Endodermal cell (in vitro differentiated cells): ENCODE measurements at regions not wholly inside any gene's neighbourhood (a gene's known extent, or its start where the extent isn't known, plus 50 kb on each side); places are given as distances from the start of the nearest gene placed in this dataset.

Experiments used
- DNase-seq: peaks from one replicate; pipeline ENCODE4 v3.0.0-alpha.2; 2017
- H3K27ac ChIP-seq: 2 replicates; pipeline ENCODE4 v1.5.1; 2013; ENCODE audit warnings: mild to moderate bottlenecking, low read depth, low read length, moderate library complexity
- H3K27me3 ChIP-seq: 2 replicates; pipeline ENCODE4 v1.6.1; 2013; ENCODE audit warnings: mild to moderate bottlenecking, low read length, moderate library complexity; ENCODE audit not compliant: insufficient read depth, control insufficient read depth, poor library complexity, severe bottlenecking
- H3K36me3 ChIP-seq: 2 replicates; pipeline ENCODE4 v1.7.0; 2013; ENCODE audit warnings: mild to moderate bottlenecking, low read length, moderate library complexity; ENCODE audit not compliant: control insufficient read depth, insufficient read depth
- H3K4me1 ChIP-seq: one replicate; pipeline ENCODE4 v1.7.0; 2013; ENCODE audit warnings: low read length; ENCODE audit not compliant: control insufficient read depth, insufficient read depth
- H3K4me3 ChIP-seq: 2 replicates; pipeline ENCODE4 v1.5.1; 2013; ENCODE audit warnings: mild to moderate bottlenecking, low read length, moderate library complexity
- H3K9ac ChIP-seq: 2 replicates; pipeline ENCODE4 v1.6.1; 2013; ENCODE audit warnings: mild to moderate bottlenecking, low read length, moderate library complexity; ENCODE audit not compliant: poor library complexity, severe bottlenecking; ENCODE audit errors: extremely low read depth
- H3K9me3 ChIP-seq: 2 replicates; pipeline ENCODE4 v1.6.1; 2013; ENCODE audit warnings: mild to moderate bottlenecking, low read length, moderate library complexity; ENCODE audit not compliant: control insufficient read depth
- H3K27ac Mint-ChIP-seq: 2 replicates; pipeline ENCODE4 v1.8.0; 2020; ENCODE audit warnings: mixed read lengths
- H3K27me3 Mint-ChIP-seq: 2 replicates; pipeline ENCODE4 v1.8.0; 2021; ENCODE audit warnings: mild to moderate bottlenecking, mixed read lengths; ENCODE audit not compliant: insufficient read depth
- H3K36me3 Mint-ChIP-seq: 2 replicates; pipeline ENCODE4 v1.8.0; 2020; ENCODE audit warnings: low read depth, mixed read lengths
- H3K4me1 Mint-ChIP-seq: 2 replicates; pipeline ENCODE4 v1.8.0; 2020; ENCODE audit warnings: mixed read lengths
- H3K4me3 Mint-ChIP-seq: 2 replicates; pipeline ENCODE4 v1.8.0; 2020; ENCODE audit warnings: mild to moderate bottlenecking, moderate library complexity, mixed read lengths
- H3K9me3 Mint-ChIP-seq: 2 replicates; pipeline ENCODE4 v1.8.0; 2020; ENCODE audit warnings: mild to moderate bottlenecking, mixed read lengths
- WGBS, 2 experiments: methylation state at CpG; one replicate each; pipeline versions ENCODE4 v1.1.5 to v1.1.7; 2013; ENCODE audit warnings: missing lambda C conversion rate in 2 of 2, mixed read lengths in 1 of 2; ENCODE audit not compliant: insufficient coverage in 1 of 2, insufficient read length in 1 of 2; 5-methylcytosine and 5-hydroxymethylcytosine counted together
- TF ChIP-seq, protein P1 (sequence below): fragments of 200-600 bp; sonication (generic); conservative IDR thresholded peaks from 2 replicates; pipeline ENCODE4 v1.5.0; 2021; ENCODE audit warnings: antibody characterized with exemption, mild to moderate bottlenecking

DNA sequence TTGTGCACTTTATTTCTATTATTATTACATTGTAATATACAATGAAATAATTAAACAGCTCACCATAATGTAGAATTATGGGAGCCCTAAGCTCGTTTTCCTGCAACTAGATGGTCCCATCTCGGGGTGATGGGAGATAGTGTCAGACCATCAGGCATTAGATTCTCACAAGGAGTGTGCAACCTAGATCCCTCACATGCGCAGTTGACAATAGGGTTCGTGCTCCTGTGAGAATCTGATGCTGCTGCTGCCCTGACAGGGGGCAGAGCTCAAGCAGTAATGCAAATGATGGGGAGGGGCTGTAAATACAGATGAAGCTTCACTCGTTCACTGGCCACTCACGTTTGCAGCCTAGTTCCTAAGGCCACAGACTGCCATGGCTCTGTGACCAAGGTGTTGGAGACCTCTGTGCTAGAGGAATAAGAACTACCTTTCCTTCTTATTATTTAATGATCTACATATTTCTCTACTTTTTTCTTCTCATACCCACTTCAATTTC lies 492.9 kb upstream of the INTU start:
- no peaks in the 10 kb centered on the region for H3K27me3 Mint-ChIP-seq
- DNase-seq = no peak
- Histone ChIP-seq H3K9me3 (no peaks in the 10 kb centered on the region), H3K27ac (no peak overlapping the region), H3K27me3 (no peaks in the 10 kb centered on the region), H3K4me1 (no peaks in the 10 kb centered on the region), H3K4me3 (no peak overlapping the region), H3K9ac (no peak overlapping the region), H3K36me3 (no peaks in the 10 kb centered on the region)
- TF ChIP-seq, protein P1, sequence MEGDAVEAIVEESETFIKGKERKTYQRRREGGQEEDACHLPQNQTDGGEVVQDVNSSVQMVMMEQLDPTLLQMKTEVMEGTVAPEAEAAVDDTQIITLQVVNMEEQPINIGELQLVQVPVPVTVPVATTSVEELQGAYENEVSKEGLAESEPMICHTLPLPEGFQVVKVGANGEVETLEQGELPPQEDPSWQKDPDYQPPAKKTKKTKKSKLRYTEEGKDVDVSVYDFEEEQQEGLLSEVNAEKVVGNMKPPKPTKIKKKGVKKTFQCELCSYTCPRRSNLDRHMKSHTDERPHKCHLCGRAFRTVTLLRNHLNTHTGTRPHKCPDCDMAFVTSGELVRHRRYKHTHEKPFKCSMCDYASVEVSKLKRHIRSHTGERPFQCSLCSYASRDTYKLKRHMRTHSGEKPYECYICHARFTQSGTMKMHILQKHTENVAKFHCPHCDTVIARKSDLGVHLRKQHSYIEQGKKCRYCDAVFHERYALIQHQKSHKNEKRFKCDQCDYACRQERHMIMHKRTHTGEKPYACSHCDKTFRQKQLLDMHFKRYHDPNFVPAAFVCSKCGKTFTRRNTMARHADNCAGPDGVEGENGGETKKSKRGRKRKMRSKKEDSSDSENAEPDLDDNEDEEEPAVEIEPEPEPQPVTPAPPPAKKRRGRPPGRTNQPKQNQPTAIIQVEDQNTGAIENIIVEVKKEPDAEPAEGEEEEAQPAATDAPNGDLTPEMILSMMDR = no peak
- H3K9me3 Mint-ChIP-seq = no peaks in the 10 kb centered on the region
- 86 to 89% methylated on average over 6 of the region's 6 CpGs for WGBS, 2 experiments
- H3K36me3 Mint-ChIP-seq = no peaks in the 10 kb centered on the region
- peaks cover 6% of the 10 kb centered on the region for H3K4me1 Mint-ChIP-seq
- H3K4me3 Mint-ChIP-seq = no peak overlapping the region
- peak overlapping the region; percentile 6 for H3K27ac Mint-ChIP-seq

DNA sequence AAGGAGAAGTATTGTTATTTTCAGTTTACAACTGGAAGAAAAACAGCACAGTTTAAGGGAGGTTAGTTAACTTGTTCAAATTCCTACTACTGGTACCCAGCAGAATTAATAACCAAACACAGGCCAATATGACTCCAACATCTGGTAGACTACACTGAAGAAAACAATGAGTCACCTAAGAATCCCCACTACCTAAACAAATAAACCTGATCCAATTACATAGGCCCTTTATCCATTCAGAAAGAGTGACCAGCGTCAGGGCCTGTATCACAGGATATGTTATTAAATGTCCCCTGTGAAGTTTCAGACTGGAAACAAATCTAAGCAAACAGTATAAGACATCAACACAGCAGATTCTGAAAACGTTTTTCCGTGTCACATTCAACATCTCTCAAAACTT lies 492.5 kb upstream of the INTU start:
- H3K36me3 Mint-ChIP-seq = no peaks in the 10 kb centered on the region
- peaks cover 6% of the 10 kb centered on the region for H3K4me1 Mint-ChIP-seq
- H3K4me3 Mint-ChIP-seq = no peak overlapping the region
- TF ChIP-seq, protein P1 = no peak
- no peaks in the 10 kb centered on the region for H3K27me3 Mint-ChIP-seq
- Histone ChIP-seq H3K27me3 (no peaks in the 10 kb centered on the region), H3K9me3 (no peaks in the 10 kb centered on the region), H3K27ac (no peak overlapping the region), H3K4me1 (no peaks in the 10 kb centered on the region), H3K36me3 (no peaks in the 10 kb centered on the region), H3K4me3 (no peak overlapping the region), H3K9ac (no peak overlapping the region)
- no peak for DNase-seq
- H3K27ac Mint-ChIP-seq = peak overlapping the region; percentile 6
- 90 to 100% methylated on average over 2 to 3 of the region's 3 CpGs for WGBS, 2 experiments
- H3K9me3 Mint-ChIP-seq = no peaks in the 10 kb centered on the region

DNA sequence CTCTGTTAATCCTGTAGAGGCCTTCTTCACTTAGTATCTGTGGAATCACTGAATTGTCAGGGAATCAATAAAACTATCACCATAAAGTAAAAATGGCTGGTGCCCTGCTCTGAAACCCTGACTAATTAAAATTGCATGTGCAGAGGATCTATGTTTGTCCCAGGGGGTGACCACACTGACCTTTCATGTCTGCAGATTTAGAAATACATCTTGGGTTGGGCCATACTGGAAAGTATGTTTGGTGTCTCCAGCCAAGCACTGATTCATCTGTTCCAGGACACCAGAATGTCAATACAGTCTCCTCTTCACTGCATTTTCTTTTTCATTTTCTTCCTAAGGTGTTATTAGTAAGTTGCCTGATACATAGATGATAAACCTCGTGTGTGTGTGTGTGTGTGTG lies 490.9 kb upstream of the INTU start:
- no peak overlapping the region for H3K4me3 ChIP-seq
- H3K27me3 Mint-ChIP-seq = no peaks in the 10 kb centered on the region
- no peak overlapping the region for H3K27ac Mint-ChIP-seq
- no peak overlapping the region for H3K27ac ChIP-seq
- H3K9me3 Mint-ChIP-seq = no peaks in the 10 kb centered on the region
- no peaks in the 10 kb centered on the region for H3K36me3 ChIP-seq
- no peaks in the 10 kb centered on the region for H3K4me1 ChIP-seq
- no peaks in the 10 kb centered on the region for H3K36me3 Mint-ChIP-seq
- H3K9me3 ChIP-seq = no peaks in the 10 kb centered on the region
- WGBS, 2 experiments = 67% methylated on average over 1 of the region's 1 CpG; no CpG with 5 or more reads in 1 of the 2 experiments
- no peak for DNase-seq
- H3K4me1 Mint-ChIP-seq = peaks cover 6% of the 10 kb centered on the region
- no peak overlapping the region for H3K4me3 Mint-ChIP-seq
- H3K27me3 ChIP-seq = no peaks in the 10 kb centered on the region
- TF ChIP-seq, protein P1 = no peak
- H3K9ac ChIP-seq = no peak overlapping the region
